ENCODE measurements at regions not wholly inside any gene's neighbourhood (a gene's known extent, or its start where the extent isn't known, plus 50 kb on each side); places are given as distances from the start of the nearest gene placed in this dataset.

GRCh38 chr20:24755411-24755922, 193.6 kb upstream of the CST7 start:
- peak in 2 of 11 donors; percentile 25 to 40 for DNase-seq (ENCODE audit: extremely low read depth in 1 of 11, low read depth in 9 of 11, low spot score in 4 of 11)

DNA sequence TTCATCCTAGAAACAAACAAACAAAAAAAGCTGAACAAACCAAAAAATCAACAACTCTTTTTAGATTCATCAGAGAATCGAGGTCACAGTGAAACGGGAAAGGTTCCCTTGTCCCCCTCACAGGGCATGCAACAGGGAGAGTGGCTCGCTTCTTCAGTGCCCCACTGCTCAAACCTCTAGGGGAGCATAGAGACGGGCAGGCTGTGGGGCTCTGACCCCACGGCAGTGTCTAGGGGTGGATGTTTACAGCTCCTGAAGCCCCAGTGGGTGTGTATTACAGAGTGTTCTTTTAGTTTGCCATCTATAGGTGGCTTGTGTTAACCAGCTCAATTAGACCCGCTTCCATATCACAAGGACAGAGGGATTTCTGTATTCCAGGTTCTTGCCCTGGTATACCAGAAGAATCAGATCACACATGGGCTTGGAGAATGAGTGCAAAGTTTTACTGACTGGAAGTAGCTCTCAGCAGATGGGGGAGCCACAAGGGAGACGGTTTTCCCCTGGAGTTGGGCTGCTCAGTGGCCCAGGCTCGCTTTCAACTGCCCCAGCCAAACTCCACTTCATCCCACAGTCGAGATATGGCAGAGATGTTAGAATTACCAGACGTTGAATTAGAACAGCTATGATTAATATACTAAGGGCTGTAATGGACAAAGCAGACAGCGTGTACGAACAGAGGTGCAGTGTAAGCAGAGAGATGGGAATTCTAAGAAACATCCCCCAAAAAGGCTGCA, 192.6 kb upstream of the CST7 start:
- DNase-seq (ENCODE audit: extremely low read depth in 1 of 11, low read depth in 9 of 11, low spot score in 4 of 11): no peak

DNA sequence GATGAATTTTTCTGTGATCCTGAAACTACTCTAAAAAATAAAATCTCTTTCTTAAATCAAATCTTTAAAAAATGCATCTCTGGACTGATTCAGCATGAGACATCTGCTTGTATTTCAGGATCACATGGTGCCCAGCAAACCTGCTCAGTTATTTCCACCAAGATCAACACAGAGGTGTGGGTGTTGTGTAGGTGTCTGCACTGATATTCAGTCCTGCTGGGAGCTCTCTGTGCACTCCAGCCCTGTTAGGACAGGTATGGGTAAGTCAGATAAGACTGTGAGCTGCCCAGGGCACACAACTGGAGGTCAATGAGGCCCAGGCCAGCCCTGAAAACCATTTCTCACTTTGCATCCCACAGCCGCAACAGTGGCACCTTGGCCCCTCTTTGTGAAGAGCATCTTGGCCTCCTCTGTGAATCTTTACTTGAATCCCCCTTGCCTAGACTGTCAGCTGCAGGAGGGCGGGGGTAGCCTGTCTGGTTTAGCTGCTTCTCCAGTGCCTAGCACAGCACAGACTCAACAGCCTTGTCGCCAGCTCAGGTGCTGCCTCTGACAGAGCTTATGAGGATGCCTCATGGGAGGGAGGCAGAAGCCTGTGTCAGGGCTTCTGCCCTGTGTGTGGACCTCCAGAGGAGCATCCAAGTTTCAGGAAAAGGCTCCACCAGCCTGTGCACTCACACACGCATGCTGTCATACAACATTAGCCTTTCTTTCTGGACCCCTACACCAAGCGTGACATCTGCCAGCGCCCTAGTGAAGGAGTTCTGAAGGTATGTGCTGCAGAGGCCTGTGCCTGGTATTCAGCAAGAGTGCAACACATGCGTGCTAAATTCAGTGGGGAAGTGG, 187.6 kb upstream of the CST7 start:
- DNase-seq (ENCODE audit: extremely low read depth in 1 of 11, low read depth in 9 of 11, low spot score in 4 of 11): no peak

- DNase-seq (ENCODE audit: extremely low read depth in 1 of 11, low read depth in 9 of 11, low spot score in 4 of 11): no peak
Measured at GRCh38 chr20:24762371-24762770, 186.7 kb upstream of the CST7 start.

GRCh38 chr20:24762791-24763350, 186.2 kb upstream of the CST7 start:
- DNase-seq (ENCODE audit: extremely low read depth in 1 of 11, low read depth in 9 of 11, low spot score in 4 of 11): no peak

GRCh38 chr20:24763386-24764026, 185.6 kb upstream of the CST7 start:
- no peak for DNase-seq (ENCODE audit: extremely low read depth in 1 of 11, low read depth in 9 of 11, low spot score in 4 of 11)

GRCh38 chr20:24764027-24764793, 184.9 kb upstream of the CST7 start:
- DNase-seq (ENCODE audit: extremely low read depth in 1 of 11, low read depth in 9 of 11, low spot score in 4 of 11): no peak

- DNase-seq (ENCODE audit: extremely low read depth in 1 of 11, low read depth in 9 of 11, low spot score in 4 of 11): no peak
Measured at GRCh38 chr20:24764794-24765202, 184.3 kb upstream of the CST7 start.

DNA sequence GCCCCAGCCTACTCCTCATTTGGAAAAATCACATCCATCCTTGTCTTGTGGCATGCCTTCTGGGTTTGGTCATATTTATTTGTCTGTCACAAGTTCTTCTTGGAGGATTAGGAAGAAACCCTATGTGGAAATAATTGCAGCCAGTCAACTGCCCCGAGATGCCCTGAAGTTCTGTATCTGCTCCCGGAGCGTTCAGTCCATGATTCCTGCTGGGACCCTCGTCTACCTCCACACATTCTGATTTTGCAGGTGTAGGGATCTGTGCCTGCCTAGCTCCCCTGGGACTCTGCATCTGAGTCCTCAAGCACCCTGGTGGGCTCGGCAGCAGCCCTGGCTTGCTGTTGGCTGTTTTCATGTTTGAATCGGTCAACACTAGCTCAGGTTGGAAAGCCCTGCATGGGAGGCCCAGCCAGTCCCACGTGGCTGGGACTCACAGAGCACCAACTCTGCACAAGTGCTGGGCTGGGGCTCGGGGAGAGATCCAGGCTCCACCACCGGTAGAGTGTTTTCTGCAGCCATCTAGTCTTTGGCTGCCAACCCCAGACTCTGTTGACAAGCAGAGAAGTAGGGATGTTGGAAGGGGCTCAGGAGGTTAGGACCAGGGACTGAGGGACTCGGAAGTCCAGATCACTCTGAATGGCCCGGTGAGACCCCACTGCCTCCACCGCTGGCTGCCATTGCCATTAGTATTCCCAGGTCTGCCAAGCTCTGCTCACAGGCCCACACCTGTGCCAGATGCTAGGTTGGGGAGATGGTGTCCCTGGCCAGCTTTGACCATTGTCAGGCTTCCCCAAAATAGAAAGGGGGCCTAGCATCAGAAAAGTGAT, 183.5 kb upstream of the CST7 start:
- DNase-seq (ENCODE audit: extremely low read depth in 1 of 11, low read depth in 9 of 11, low spot score in 4 of 11): no peak

DNA sequence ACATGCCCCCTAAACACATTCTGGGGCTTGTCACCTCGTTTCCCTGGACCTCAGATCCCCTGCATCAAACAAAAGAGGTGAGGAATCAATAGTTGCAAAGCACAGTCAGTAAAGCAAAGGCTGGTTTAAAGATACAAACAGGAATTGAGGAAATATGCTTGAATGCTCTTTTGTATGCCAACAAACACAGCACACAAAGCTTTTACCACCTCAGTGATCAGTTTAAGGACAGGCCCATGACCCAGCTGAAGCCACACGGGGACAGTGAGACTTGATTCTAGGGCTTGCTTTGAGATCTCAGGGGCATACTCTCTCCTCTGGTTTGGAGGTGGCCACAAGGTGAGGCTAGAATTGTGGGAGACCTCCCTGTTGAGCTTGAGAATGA, 182.9 kb upstream of the CST7 start:
- DNase-seq (ENCODE audit: extremely low read depth in 1 of 11, low read depth in 9 of 11, low spot score in 4 of 11): no peak

DNA sequence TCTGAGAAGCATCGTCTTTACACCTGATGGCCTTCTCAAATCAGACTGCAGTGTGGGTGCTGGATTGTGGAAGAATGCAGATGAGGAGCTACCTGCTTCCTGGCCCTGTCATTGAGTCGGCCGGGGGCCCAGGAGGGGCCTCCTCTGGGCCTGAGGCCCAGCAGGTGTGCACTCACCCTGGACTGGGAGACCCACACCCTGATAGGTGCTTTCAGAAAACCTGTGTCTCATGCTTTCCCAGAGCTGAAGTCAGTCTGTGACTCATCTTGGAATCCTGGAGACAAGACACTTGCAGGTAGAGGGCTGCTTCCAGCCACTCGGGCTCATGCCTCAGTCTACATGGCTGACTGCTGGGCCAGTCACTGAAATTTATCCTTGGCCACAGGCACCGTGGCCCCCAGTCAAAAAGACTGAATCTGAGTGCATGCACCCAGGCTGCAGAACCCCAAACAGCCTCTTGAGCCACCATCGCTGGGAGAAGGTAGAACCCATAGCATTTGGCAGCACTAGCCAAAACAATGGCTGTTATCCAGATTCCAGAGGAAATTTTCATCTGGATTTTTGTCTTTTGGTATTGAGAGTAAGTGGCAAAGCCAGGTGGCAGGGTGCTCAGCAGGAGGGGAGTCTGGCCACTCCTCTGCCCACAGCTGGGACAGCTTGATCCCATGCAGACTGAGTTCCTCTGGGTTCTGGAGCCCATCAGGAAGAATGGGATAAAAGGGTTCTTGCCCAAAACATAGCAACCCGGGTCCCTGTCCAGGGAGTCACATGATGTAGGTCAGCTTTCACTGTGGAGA, 182.0 kb upstream of the CST7 start:
- DNase-seq (ENCODE audit: extremely low read depth in 1 of 11, low read depth in 9 of 11, low spot score in 4 of 11): no peak

- DNase-seq (ENCODE audit: extremely low read depth in 1 of 11, low read depth in 9 of 11, low spot score in 4 of 11): no peak
Measured at GRCh38 chr20:24767623-24768100, 181.4 kb upstream of the CST7 start.

DNA sequence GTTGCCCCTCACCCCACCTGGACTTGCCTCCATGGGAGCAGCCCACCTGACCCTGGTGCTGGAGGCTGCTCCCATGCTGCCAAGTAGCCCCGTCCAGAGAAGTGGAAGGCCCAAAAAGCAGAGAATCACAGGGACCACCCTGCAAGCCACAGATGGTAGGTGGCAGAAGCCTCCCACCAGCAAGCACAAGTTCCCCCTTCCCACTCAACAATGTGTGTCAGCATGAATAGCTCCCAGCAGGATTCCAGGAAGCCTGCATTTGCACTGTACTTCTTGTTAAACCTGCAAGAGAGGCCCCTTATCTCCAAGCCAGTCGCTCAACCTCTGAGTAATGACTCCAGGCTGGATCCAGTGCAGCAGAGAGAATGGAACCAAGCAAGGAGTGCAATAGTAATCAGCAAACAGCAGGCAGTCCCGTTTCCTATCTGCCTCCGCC, 180.8 kb upstream of the CST7 start:
- no peak for DNase-seq (ENCODE audit: extremely low read depth in 1 of 11, low read depth in 9 of 11, low spot score in 4 of 11)

DNA sequence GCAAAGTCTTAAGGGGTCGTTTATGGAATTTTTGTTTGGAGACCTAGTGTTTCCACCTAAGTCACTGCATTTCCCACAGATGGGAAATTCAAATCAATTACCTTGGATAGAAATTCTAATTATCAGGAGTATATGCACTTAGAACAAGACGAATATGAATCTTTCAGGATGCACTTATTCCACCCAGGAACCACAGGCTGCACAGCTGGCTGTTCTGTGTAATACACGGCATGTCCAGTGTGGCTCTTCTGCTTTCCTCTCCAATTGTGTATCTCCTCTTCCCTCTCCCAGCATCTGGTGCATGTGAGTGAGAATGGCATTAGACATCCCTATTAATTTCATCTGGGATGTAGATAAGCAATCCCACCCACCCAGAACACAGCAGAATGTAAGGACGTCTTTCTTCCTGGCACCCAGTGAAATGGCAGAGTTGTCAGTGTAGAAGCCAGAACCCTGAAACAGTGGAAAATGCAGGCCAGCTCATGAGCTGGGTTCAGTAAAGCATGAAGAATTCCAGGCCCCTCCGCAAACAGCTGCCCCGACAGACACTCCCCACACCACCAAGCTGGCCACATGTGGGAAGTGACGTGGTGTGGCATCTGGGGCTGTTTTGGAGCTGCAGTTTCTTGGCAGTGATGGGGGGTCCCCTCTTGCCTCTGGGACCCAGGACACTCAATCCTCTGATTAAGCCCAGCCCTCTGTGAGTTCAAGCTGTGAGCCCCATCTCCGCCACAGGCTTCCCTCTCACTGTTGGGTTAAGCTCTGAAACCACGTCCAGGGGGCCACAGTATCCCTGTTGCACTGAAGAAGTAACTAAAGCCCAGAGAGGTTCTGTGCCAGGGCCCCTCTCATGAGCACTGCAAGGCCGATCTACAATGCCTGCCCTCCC, 180.1 kb upstream of the CST7 start:
- DNase-seq (ENCODE audit: extremely low read depth in 1 of 11, low read depth in 9 of 11, low spot score in 4 of 11): no peak

DNA sequence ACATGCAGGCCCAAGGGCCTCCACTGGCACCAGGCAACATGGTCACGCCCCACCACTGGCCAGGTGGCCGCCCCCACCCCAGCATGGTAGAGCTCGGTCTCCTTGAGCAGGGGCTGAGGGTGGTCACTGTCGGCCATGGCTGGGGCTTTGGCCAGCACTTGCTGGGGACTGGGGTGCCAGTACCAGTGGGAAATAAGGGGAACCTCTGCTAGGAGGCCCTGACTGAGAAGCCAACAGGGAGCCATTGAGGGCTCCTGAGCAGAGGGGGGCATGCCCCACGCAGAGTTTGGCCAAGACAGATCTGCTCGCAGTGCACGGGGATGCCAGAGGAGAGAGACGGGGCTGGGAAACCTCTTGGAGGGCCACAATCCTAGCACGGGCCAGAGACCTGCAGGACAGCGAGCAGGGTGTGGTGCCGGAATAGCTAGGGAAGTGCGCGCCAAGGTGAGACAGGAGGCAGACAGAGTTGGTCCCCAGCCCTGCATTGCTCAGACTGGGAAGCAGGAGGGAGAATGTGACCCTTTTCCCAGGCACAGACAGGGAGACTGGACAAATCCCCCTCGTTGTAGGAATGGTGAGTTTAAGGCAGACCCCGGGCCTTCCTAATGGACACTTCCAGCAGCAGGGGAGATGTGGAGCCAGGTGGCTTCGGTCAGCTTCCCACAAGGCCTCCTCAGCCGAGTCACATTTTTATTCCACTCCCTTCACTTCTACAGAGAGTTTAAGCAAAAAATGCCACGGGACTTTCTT, 179.0 kb upstream of the CST7 start:
- DNase-seq (ENCODE audit: extremely low read depth in 1 of 11, low read depth in 9 of 11, low spot score in 4 of 11): no peak

Data from renal cortex interstitium (tissue), 11 donors.